SIG-M5 (cell line): ENCODE measurements at regions not wholly inside any gene's neighbourhood (a gene's known extent, or its start where the extent isn't known, plus 50 kb on each side); places are given as distances from the start of the nearest gene placed in this dataset.
"Not testable (repeated sequence)": the region's sequence is repeated elsewhere in the genome, so short reads cannot be mapped to it uniquely, and the experiment has no call there.

Source experiments
- DNase-seq: peaks from one replicate; lab custom pipeline; 2025; lab: John Stamatoyannopoulos, UW

DNA sequence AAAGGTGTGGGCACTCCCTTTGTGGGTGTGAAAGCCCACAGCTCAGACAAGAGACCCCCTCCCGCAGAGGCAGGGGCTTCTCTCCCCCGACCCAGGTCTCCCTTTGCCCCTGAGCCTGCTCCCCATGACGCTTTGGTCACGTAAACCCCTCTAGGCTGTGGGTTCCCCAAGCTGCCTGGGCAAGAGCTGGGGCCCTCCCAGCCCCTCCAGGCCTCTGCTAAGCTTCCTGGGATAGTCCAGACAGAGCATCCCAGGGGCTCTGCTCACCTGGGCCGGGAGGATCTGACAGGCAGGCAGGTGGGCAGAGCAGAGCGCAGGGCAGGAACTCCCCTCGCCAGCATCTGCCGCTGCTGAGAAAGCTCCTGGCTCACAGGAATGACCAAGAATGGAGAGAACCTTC lies 177.3 kb downstream of the BANP start:
- no peak for DNase-seq

DNA sequence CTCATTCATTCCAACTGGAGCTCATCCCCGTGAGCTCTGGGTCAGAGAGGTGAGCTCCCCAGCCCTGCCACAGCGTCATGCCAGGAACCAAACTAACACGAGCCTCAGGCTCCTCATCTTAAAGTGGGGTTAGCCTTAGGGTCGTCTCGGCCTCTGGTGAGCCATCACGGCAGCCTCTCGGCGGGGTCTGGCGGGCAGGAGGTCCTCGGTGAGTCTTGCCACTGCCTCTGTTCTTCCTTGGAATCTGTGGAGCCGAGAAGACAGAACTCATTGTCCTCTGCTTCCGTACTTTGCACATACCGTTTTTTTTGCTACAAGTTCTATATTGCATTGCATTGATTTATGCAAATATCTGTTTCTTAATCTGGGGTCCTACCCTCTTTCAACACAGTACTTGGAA lies 177.9 kb downstream of the BANP start:
- not testable (repeated sequence) for DNase-seq

DNA sequence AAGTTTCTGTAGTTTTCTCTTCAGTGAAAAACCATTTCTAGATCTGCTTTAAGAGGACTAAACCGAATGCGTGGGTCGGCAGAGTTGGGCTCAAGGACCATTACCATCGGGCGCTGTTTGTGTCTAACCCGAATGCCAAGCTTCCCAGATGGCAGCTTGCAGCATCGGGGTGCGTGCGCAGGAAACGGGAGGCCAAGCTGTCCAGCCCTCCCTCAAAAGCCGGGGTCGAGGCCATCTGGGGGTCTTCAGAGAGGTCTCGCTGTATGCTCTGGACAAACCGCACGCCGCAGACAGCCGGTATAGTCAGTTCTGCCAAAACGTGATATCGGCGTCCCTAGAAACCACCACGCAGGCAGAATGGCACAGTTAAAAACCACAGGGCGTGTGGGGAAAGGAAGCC lies 178.8 kb downstream of the BANP start:
- no peak for DNase-seq

DNA sequence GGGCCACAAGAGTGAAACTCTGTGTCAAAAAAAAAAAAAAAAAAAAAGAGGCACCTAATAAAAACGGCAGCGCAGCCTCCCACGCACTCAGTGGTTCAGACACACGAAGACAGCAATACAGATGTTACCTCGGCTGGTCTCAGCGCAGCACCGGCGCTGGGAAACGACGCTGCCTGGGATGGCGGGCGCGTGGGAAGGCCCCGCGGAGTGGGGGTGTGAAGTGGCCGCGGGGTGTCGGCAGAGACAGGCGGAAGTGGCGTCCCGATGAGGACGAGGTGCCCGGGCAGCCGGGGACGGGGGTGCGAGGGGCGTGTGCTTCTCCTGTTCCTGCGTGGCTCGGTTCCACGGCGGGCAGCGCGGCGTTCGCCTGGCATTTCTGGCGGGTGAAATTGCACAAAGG lies 179.4 kb downstream of the BANP start:
- DNase-seq, result no peak

DNA sequence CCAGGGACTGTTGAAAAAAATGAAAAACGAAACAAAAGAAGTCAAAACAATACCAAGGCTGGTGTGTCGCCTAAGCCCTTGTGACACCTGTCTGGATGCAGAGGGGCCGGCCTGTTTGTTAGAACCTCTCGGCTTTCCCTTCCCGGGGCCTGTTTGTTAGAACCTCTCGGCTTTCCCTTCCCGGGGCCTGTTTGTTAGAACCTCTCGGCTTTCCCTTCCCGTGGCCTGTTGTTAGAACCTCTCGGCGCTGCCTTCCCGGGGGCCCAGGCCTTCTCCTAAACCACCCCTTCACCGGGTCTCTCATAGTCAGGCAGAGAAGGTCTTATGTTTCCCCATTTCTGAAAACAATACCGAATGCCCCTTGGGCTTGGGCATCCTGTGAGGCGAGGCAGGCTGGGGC lies 180.0 kb downstream of the BANP start:
- DNase-seq, result no peak

DNA sequence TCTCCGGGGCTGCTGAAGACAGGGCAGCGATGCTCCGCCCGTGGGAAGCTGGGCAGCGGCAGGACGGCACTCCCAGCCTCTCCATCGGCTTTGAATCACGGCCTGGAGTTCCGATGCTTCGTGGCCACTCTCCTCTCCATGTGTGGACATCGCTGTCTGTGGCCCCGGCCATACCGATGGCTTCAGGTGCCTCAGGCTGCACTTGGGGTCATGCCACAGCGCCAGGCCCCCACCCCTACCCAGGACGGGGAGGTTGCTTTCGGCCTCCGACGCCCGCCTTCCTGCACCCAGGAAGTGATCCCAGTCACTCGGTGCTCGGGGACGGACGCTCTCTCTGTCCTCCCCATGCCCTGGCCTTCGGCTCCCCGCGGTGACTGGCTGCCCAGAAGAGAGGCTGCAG lies 180.7 kb downstream of the BANP start:
- DNase-seq, result no peak

DNA sequence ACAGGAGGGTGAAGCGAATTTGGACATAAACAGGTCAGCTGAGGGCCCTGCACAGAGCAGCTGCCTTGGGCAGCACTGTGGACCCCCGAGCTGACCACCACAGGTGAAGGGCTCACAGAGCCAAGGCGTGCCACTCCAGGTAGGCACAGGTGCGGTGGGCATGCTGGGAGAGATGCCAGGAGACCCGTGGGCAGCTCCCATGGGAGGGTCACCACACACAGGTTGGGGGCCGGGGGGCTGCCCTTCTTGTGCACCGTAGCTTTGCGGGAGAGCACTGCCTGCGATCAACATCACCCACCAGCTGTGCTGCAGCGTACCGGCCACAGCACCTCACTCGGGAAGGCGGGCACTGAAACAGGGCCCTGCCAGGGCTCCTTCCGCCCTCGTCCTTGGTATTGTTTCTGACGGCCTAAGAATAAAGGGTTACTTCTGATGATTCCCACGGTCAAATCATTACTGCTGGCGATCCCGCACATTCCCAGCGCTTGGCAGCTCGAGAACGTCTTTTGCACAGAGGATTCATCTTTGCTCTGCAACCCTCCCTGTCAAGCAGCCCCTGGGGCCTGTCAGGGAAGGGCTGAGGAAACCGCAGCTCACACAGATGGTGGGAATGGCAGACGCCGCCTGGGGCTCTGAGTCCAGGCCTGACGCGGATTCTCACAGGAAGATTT lies 181.7 kb downstream of the BANP start:
- no peak for DNase-seq

DNA sequence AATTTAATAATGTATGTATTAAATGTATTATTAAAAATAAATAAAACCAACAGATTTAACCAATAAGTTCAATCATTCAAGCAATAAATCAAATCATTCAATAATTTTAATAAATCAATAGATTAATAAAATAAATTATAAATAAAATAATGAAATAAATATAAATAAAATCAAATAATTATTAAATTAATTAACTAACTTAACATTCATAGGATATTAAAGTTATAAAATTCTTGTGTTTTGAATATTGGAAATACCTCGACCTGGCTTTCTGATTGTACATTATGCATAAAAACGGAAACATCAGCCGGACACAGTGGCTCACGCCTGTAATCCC lies 182.2 kb downstream of the BANP start:
- DNase-seq, result no peak

DNA sequence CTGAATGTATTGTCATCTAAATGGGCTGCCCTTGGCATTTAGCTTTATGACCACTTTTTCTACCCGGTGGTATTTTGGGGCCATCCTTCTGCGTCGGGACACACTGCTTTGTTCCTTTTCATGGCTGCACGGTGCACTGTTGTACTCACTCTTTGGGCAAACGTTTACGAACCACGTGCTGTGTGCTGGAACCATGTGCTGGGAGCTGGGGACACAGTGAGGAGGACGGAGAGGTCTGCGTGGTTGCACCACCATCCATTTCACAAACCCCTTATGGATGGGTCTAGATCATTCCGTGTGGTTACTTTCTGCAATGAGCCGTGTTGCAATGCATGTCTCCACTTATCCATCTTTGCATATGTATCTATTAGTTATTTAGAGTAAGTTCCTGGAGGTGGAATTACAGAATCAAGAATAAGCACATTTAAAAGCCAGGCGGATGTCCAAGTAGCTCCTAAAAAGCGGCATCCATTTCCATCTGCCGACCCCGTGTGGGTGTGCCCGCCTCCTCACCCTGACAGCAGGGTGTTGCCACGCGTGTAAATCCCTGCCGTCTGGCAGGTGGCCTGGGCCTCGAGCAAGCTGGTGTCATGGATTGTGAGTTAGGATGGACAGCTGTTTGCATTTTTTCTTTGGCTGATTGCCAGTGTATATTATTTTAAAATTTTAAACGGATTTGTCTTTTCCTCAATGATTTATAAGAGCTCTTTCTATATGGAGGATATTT lies 183.1 kb downstream of the BANP start:
- not testable (repeated sequence) for DNase-seq

DNA sequence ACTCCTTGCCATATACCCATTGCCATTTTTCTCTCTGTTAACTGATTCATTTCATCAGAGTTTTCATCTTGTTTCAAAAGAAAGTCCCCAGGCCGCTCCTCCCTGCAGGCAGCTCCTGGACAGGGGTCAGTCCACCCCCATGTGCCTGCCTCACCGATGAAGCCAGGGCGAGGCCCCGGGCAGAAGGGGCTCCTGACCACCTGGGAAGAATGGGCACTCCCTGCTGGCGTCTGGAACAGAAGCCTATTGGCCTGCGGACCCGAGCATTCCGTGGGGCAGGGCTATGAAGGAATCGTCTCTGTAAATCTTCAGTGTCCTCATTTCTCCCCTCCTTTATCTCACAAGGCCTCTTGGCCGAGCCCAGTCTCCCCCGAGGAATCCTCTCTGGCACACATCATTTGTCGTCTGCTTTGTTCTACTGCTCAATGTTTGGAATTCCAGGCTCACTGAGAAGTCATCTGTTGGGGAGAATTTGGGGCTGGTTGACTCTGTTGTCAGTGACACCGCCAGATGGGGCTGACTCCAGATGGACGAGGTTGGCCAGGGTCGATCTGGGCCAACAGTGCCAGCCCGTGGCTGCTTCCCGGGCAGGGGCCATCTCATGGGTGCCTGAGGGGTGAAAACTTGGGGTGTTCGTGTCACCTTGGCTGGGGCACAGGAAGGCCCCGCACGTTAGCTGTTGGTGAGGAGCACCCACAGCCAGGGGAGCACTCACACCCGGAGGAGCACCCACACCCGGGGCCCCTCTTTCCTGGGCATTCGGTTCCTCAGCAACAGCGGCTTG lies 183.9 kb downstream of the BANP start:
- DNase-seq, result not testable (repeated sequence)

DNA sequence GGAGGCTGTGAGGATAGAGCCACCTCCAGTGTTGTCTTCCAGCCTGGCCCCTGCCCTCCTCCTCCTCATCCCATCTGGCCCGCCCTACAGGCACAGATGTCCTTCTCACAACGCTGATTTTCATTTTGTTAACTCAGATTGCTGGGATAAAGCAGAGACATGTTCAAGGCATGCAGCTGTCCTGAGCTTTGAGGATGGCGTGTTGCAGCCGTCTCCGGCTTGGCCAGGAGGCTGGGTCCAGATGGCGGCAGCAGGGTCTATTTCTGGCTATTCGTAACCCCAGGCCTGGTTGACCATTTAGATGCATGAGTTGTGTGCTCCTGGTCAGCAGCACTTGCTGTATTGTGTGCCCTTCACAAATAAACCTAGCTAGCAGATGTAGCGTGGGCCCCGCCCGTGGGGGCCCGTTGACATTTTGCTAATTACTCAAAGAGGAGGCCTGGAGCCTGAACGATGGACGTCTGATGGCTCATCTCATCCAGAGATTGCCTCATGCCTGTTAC lies 185.0 kb downstream of the BANP start:
- not testable (repeated sequence) for DNase-seq

DNA sequence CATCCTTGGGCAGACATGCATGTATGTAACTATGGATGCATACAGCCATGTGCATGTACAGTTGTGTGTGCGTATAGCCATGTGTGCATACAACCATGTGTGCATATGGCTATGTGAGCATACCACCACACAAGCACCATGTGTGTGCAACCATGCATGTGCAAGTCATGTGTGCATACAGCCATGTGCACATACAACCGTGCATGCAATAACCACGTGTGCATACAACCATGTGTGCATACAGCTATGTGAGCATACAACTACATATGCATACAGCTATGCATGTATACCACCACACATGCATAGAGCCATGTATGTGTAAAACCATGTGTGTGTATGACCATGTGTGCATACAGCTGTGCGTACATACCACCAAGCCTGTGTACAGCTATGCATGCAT lies 185.7 kb downstream of the BANP start:
- not testable (repeated sequence) for DNase-seq

DNA sequence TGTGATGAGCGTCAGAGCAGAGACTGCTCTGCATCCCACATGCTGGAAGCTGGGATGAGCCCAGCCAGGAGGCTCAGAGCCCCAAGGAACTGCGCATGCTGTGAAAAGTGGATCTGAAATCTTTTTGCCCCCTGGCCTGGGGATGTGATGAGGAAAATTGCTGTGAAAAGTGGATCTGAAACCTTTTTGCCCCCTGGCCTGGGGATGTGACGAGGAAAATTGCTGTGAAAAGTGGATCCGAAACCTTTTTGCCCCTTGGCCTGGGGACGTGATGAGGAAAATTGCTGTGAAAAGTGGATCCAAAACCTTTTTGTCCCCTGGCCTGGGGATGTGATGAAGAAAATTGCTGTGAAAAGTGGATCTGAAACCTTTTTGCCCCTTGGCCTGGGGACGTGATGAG lies 187.9 kb downstream of the BANP start:
- DNase-seq, result not testable (repeated sequence)

DNA sequence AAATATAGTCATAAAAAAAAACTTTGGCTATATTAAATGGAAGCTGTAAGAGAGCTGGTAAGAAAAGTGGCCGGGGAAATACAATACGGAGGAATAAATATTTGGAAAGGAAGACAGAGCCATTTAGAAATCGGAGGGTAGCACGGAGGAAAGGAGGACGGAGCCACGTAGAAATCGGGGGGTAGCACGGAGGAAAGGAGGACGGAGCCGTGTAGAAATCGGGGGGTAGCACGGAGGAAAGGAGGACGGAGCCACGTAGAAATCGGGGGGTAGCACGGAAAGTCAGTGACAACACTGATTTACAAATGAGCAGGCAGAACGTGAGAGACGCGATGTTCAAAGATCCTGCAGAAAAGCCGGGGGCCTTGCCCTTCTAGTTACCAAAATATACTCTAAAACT lies 189.0 kb downstream of the BANP start:
- not testable (repeated sequence) for DNase-seq

DNA sequence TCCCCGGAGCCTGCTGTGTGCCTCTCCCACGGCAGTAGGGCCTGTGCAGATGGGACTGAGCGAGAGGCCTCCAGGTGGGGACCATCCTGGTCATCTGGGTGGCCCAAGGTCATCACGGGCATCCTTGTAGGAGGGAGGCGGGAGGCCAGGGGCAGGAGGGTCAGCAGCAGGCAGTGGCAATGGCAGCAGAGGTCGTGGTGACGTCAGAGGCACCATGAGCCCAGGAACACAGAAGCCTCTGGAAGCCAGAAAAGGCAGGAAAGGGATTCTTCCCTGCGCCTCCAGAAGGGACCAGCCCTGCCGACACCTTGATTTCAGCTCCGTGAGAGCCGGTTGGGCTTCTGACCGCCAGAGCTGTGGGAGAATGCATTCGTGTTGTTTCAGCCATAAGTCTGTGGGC lies 190.3 kb downstream of the BANP start:
- DNase-seq, result no peak

DNA sequence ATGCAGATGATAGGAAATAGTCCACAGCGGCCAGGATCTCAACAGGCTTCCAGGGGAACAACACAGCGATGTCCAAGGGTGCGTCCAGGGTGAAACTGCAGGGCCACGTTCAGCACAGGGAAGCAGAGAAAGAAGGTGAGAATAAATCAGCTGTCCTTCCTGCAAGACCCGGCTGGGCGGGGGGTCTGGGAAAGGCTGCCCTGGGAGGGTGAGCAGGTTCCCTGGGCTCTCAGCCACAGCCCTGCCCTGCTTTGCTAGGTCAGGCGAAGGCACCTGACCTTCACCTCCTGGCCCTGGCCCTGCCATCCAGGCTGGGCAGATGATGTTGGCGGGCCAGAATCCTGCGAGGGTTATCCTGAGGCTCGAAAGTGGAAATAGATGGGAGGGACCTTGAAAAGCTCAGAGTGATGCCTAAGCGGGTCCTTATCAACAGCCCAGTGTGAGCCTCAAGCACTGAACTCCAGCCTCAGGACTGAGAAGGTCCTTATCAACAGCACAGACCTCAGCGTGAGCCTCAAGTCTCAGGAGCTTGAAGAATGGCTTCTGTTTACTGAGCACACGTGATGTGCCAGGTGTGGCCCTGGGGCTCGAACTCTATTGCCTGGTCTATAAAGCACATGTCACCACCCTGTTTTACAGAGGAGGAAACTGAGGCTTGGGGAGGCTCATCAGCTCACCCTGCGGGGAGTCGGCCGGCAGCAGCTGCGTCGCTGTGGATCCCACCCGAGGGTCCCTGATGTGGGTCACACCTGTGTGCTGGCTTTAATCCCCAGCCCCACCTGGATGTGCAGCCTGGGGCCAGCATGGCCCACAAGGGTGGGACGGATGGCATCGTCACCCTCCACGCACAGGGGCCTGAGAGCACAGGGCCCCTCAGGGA lies 191.1 kb downstream of the BANP start:
- DNase-seq, result not testable (repeated sequence)

DNA sequence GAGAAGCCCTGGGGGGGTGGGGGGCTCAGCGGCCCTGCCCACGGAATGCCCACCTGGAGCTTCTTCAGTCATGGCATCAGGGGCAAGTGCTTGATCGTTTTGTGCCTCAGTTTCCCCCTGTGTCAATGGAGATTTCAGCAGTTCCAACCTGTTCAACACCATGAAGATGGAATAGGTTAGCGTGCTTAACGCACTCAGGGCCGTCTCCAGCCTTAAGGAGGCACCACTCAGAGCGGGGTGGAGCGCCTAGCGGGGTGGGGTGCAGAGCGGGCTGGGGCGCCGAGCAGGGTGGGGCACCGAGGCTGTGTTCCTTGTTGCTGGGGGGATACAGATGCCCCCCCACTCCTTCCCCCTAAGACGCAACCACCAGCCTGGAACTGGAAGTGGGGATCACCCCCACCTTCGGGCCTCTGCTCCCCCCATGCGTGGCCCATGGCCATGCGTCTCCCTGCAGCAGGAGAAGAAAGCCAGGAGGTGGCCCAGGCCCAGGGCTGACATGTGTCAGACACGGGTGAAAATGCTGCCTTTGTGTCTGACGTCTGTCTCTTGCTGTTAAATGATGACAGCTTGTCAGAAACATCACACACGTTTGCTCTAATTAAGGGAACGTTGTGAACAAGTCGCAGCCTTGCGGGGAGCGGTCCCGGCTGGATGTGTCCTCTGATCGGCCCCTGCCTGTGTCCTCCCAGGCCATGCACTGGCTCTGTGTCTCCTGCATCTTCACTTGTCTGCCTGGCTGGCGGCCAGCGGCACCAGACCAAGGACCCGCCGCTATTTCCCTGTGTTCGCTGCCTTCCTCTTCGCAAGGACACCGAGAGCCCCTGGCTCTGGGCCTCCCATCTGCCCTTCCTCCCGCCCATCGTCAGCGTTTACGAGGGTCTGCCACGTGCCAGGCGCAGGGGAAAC lies 192.1 kb downstream of the BANP start:
- not testable (repeated sequence) for DNase-seq

DNA sequence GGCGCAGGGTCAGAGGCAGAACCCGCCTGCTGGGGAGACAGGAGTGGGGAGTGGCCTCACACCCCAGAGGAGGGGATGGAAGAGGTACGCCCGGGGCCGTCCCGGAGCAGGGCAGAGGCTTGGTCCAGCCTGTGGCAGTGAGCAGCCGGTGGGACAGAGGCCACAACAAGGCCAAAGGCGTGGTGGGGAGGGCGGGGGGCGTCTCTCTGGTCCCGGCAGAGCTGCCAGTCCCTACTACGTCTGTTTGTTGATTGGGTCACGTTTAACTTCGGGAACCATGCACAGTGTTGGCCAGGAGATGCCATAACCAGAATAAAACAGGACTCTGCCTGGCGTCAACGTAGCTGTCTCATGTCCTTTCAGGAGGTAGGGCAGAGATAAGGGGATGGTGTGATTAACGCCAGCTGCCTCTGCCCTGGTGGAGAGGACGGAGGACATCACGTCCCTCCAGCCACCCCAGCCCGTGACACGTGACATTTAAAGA lies 192.8 kb downstream of the BANP start:
- DNase-seq, result no peak

DNA sequence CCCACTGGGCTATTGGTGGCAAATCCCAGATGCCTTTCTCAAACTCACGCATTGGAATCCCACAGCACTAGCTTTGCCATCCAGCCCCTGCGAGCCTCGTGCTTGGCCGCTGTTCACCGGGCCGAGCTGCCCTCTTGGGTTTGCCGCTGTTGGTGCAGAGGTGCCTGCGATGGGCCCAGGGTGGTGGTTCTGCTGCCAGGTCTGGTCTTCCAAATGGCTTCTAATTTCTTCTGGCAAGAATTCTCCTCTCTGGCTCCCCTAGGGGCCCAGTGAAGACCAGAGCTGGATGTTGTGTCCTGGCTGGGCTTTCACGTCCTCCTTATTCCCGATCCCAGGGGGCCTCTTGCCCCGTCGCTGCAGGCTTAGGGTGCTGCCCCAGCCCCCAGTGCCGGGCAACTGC lies 194.1 kb downstream of the BANP start:
- not testable (repeated sequence) for DNase-seq

DNA sequence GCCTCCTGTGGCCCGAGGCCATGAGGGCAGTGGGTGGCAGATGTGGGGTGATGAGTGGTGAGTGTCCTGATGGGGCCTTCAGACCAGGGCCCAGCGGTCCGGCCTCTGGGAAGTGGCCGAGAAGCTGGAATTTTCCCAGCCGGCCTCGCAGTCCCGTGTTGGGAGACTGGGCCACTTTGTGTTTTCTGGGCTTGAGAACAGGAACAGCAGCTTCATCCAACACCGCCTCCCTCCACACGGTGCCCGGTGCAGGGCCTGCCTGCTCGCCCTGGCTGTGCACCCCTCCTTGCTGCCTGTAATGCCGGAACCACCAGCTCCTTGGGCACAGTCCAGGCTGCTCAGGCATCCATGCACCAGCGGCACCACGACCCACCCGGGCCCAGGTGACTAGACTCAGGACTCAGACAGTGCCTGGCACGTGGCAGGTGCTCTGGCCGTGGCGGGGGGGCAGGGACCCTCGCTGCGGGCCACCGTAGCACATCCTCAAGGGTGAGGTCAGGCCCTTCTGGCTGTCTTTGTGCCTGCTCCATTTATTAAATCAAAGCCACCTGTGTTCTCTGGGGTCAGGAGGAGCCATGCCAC lies 194.7 kb downstream of the BANP start:
- DNase-seq, result not testable (repeated sequence)
